Epithelial cell of esophagus (primary cell): ENCODE measurements at regions not wholly inside any gene's neighbourhood (a gene's known extent, or its start where the extent isn't known, plus 50 kb on each side); places are given as distances from the start of the nearest gene placed in this dataset.

Experiments used
- DNase-seq: peaks from one replicate; pipeline ENCODE4 v3.0.0; 2010; ENCODE audit warnings: low read depth
- H3K4me3 ChIP-seq: 2 replicates; pipeline ENCODE4 v1.5.1; 2011; ENCODE audit warnings: mild to moderate bottlenecking, low read length, control low read depth
- TF ChIP-seq, protein P1 (sequence below): IDR thresholded peaks from 2 replicates; pipeline ENCODE4 v1.5.1; 2011; ENCODE audit warnings: low read depth, mild to moderate bottlenecking, low read length, control low read depth, inconsistent platforms; ENCODE audit not compliant: insufficient read depth; ENCODE audit errors: missing control alignments

DNA sequence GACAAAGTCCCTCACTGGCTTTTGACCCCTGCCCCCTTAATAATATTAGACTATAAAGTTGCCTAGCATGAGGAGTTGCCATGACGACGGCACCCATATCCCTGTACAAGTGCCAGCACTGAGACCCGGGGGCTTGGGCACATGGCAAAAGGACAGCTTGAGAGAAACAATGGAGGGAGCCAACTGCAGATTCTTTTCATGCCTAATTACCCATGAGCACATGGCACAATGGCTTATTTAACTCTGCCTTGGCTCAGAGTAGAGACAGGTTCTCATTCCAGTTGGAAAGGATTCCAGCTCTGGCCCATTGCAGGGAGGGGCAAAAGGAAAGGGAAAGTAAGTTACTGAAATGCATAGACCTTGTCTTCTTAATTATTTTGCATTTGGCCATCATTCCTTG is 261.2 kb upstream of the UBASH3B start:
- TF ChIP-seq, protein P1, sequence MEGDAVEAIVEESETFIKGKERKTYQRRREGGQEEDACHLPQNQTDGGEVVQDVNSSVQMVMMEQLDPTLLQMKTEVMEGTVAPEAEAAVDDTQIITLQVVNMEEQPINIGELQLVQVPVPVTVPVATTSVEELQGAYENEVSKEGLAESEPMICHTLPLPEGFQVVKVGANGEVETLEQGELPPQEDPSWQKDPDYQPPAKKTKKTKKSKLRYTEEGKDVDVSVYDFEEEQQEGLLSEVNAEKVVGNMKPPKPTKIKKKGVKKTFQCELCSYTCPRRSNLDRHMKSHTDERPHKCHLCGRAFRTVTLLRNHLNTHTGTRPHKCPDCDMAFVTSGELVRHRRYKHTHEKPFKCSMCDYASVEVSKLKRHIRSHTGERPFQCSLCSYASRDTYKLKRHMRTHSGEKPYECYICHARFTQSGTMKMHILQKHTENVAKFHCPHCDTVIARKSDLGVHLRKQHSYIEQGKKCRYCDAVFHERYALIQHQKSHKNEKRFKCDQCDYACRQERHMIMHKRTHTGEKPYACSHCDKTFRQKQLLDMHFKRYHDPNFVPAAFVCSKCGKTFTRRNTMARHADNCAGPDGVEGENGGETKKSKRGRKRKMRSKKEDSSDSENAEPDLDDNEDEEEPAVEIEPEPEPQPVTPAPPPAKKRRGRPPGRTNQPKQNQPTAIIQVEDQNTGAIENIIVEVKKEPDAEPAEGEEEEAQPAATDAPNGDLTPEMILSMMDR: no peak
- no peak overlapping the region for H3K4me3 ChIP-seq
- DNase-seq: no peak

DNA sequence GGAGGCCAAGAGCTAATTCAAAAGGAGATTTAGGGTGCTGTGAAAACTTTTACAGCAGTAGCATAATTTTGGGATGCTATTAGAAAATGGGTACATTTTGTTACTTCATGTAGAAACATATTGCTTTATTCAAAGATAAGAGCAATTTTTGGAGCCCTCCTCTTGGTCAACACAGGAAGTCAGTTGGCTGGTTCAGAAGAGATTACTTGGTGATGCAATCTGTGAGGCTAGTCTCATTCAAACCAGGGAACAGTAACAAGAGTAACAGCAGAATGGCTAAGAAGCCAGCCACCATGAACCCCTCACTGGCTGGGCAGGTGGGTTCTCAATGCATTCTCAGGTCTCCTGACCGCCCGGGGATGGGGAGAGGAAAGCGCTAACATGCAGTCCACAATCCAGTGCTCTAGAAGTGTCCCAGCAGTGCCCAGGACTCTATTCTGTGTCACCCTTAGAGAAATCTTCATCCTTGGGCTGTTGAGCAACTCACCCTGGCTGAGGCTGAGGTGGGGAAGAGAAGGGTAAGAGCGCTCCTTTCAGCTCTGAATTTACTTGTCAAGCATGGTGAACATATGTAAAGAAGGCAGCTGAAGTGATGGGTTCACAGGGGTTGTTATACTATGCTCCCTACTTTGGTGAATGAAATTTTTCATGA is 262.2 kb upstream of the UBASH3B start:
- TF ChIP-seq, protein P1: no peak

DNA sequence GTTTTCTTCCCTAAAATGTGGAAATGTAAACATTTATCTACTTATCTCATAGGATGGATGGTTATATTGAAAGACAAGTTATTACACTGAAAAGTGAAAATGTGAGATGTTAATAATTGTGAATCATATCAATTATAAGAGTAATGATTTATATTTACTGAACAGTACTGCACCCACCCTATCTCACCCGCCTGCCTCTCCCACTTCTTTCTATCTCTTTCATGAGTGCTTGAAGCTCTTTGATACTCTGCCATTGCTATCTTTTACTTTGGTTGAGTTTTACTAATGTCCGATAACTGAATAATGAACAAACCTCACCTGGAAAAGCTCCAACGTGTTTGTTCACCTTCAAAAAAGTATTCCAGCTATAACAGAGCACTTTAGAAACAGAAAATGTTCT is 263.0 kb upstream of the UBASH3B start:
- no peak overlapping the region for H3K4me3 ChIP-seq
- DNase-seq: no peak
- TF ChIP-seq, protein P1: no peak

More for the DNA sequence above, 262.2 kb upstream of the UBASH3B start:
- H3K4me3 ChIP-seq: no peak overlapping the region
- no peak for DNase-seq

DNA sequence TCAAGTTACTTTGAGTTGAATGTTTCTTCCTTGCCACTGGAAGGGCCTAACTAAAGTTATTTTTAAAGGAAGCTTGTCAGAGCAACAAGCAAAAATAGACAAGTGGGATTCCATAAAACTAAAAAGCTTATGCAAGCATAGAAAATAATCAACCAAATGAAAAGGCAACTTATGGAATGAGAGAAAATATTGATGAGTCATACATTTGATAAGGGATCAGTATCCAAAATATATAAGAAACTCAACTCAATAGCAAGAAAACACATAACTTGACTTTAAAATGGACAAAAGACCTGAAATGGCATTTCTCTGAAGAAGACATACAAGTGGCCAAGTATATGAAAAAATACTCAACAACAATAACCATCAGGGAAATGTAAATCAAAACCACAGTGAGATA is 264.5 kb upstream of the UBASH3B start:
- no peak overlapping the region for H3K4me3 ChIP-seq
- TF ChIP-seq, protein P1: no peak

DNA sequence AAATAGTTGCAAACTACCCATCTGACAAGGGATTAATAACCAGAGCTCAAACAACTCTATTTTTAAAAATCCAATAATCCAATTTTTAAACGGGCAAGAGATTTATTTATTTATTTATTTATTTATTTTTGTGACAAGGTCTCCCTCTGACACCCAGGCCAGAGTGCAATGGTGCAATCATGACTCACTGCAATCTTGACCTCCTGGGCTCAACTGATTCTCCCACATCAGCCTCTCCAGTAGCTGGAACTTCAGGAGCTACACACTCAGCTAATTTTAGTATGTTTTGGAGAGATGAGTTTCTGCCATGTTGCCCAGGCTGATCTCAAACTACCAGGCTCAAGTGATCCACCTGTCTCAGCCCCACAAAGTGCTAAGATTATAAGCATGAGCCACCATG is 267.2 kb upstream of the BLID start:
- DNase-seq: no peak
- TF ChIP-seq, protein P1: no peak
- no peak overlapping the region for H3K4me3 ChIP-seq

More for the DNA sequence above, 264.5 kb upstream of the UBASH3B start:
- DNase-seq: no peak

DNA sequence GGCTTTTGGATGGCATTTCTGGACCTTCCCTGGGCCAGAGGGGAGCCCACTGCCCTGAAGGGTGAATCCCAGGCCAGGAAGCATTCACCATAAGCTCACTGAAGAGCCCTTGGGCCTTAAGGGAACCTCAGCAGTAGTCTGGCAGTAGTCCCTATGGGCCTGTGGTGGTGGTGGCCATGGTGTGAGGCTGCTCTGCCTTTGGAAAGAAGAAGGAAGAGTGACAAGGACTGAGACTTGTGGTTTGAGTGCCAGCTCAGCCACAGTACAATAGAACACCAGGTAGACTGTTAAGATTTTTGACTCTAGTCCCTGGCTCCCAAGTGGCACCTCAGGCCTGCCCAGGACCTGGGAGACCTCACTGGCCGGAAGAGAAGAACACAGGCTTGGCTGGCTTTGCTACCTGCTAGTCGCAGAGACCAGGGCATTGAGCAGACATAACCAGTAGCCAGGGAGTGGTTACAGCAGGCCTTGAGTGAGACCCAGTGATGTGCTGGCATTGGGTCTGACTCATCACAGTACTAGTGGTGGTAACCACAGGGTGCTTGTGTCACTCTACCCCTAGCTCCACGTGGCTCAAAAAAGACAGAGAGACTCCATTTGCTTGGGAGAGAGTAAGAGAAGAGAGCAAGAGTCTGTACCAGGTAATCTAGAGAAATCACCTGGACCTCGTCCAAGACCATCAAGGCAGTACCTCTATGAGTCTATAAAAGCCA is 259.8 kb upstream of the BLID start:
- peak; percentile 80 for DNase-seq
- H3K4me3 ChIP-seq: no peak overlapping the region
- TF ChIP-seq, protein P1: no peak
